Liver (tissue), 8 donors: ENCODE measurements at regions not wholly inside any gene's neighbourhood (a gene's known extent, or its start where the extent isn't known, plus 50 kb on each side); places are given as distances from the start of the nearest gene placed in this dataset.

Source experiments
- DNase-seq: peaks from one replicate; pipeline ENCODE4 v3.0.0-alpha.2; 2017; ENCODE audit warnings: low spot score
- H3K27ac ChIP-seq, 2 donors: one replicate each; pipeline ENCODE4 v1.7.0; 2013; ENCODE audit warnings: inconsistent platforms in 2 of 2, low read length in 2 of 2, control low read depth in 1 of 2, low read depth in 1 of 2, mild to moderate bottlenecking in 1 of 2
- H3K27me3 ChIP-seq, 4 donors: one replicate each; pipeline versions ENCODE4 v1.6.1 to v1.7.0; 2013; ENCODE audit warnings: low read length in 3 of 4, inconsistent platforms in 1 of 4, mild to moderate bottlenecking in 1 of 4, moderate library complexity in 1 of 4; ENCODE audit not compliant: control insufficient read depth in 4 of 4, insufficient read depth in 4 of 4
- H3K36me3 ChIP-seq, 4 donors: one replicate each; pipeline versions ENCODE4 v1.6.1 to v1.7.0; 2013; ENCODE audit warnings: low read length in 3 of 4, mild to moderate bottlenecking in 3 of 4, low read depth in 1 of 4, moderate library complexity in 1 of 4; ENCODE audit not compliant: control insufficient read depth in 4 of 4, insufficient read depth in 3 of 4
- H3K4me1 ChIP-seq, 4 donors: one replicate each; pipeline versions ENCODE4 v1.6.1 to v1.7.0; 2013; ENCODE audit warnings: low read length in 3 of 4, mild to moderate bottlenecking in 3 of 4, moderate library complexity in 1 of 4; ENCODE audit not compliant: control insufficient read depth in 4 of 4, insufficient read depth in 4 of 4
- H3K4me3 ChIP-seq, 3 donors: one replicate each; pipeline versions ENCODE4 v1.6.1 to v1.7.0; 2013; ENCODE audit warnings: low read length in 3 of 3, control low read depth in 1 of 3, low read depth in 1 of 3, mild to moderate bottlenecking in 1 of 3
- H3K9ac ChIP-seq, 2 donors: one replicate each; pipeline ENCODE4 v1.7.0; 2013; ENCODE audit warnings: low read length in 2 of 2, mild to moderate bottlenecking in 2 of 2, moderate library complexity in 2 of 2, control low read depth in 1 of 2, low read depth in 1 of 2
- H3K9me3 ChIP-seq, 4 donors: one replicate each; pipeline versions ENCODE4 v1.6.1 to v1.7.0; 2013; ENCODE audit warnings: low read length in 3 of 4; ENCODE audit not compliant: control insufficient read depth in 4 of 4
- ATF3 ChIP-seq: IDR thresholded peaks from 2 replicates; pipeline ENCODE4 v1.6.1; 2016; ENCODE audit warnings: antibody characterized with exemption
- CTCF ChIP-seq: fragments of 150-350 bp; IDR thresholded peaks from 2 replicates; pipeline ENCODE4 v1.5.1; 2017; ENCODE audit warnings: improper control_type of control experiment, low read depth, low read length; ENCODE audit not compliant: missing input control
- EGR1 ChIP-seq, 2 donors: IDR thresholded peaks; 2 replicates each; pipeline ENCODE4 v1.6.1; 2016 to 2018; ENCODE audit warnings: antibody characterized with exemption in 2 of 2, low read depth in 2 of 2
- FOXA1 ChIP-seq: IDR thresholded peaks from 2 replicates; pipeline ENCODE4 v1.6.1; 2016; ENCODE audit warnings: antibody characterized with exemption
- FOXA2 ChIP-seq: IDR thresholded peaks from 2 replicates; pipeline ENCODE4 v1.6.1; 2016; ENCODE audit warnings: antibody characterized with exemption
- GABPA ChIP-seq, 2 donors: IDR thresholded peaks in 1 of 2; conservative IDR thresholded peaks in 1 of 2; 2 replicates each; pipeline ENCODE4 v1.6.1; 2016; ENCODE audit warnings: antibody characterized with exemption in 2 of 2, mild to moderate bottlenecking in 1 of 2, moderate library complexity in 1 of 2
- HNF4A ChIP-seq, 2 donors: conservative IDR thresholded peaks; 2 replicates each; pipeline ENCODE4 v1.6.1; 2016; ENCODE audit warnings: antibody characterized with exemption in 2 of 2, mild to moderate bottlenecking in 2 of 2
- HNF4G ChIP-seq: IDR thresholded peaks from 2 replicates; pipeline ENCODE4 v1.6.1; 2016; ENCODE audit warnings: antibody characterized with exemption
- JUND ChIP-seq, 2 donors: IDR thresholded peaks; 2 replicates each; pipeline ENCODE4 v1.6.1; 2016; ENCODE audit warnings: antibody characterized with exemption in 2 of 2
- MAX ChIP-seq: IDR thresholded peaks from 2 replicates; pipeline ENCODE4 v1.6.1; 2016; ENCODE audit warnings: antibody characterized with exemption
- NR2F2 ChIP-seq: IDR thresholded peaks from 2 replicates; pipeline ENCODE4 v1.6.1; 2016; ENCODE audit warnings: antibody characterized with exemption
- REST ChIP-seq: IDR thresholded peaks from 2 replicates; pipeline ENCODE4 v1.6.1; 2016; ENCODE audit warnings: antibody characterized with exemption, mild to moderate bottlenecking
- RXRA ChIP-seq, 2 donors: IDR thresholded peaks; 2 replicates each; pipeline ENCODE4 v1.6.1; 2017 to 2018; ENCODE audit warnings: antibody characterized with exemption in 2 of 2, mild to moderate bottlenecking in 1 of 2
- SP1 ChIP-seq: IDR thresholded peaks from 2 replicates; pipeline ENCODE4 v1.6.1; 2018; ENCODE audit warnings: antibody characterized with exemption, mild to moderate bottlenecking
- TAF1 ChIP-seq: conservative IDR thresholded peaks from 2 replicates; pipeline ENCODE4 v1.6.1; 2016; ENCODE audit warnings: antibody characterized with exemption, mild to moderate bottlenecking
- WGBS: extraction: QIAGEN DNeasy Blood & Tissue Kit; methylation state at CpG from one replicate; pipeline ENCODE4 v1.1.7; 2013; 5-methylcytosine and 5-hydroxymethylcytosine counted together
- donor health status: healthy.
- donor health status: healthy.
- donor health status: healthy.
- donor health status: healthy.
- donor health status: healthy.

- no peak for TF ChIP-seq REST
- TF ChIP-seq SP1 = no peak
Observed at GRCh38 chr1:208977012-208977411, 606.5 kb upstream of the CAMK1G start (continued).

GRCh38 chr1:208977638-208978256 is 605.8 kb upstream of the CAMK1G start:
- Histone ChIP-seq H3K27me3 (no peaks in the 10 kb centered on the region), H3K9me3 (peaks cover 0 to 5% (median 2%) of the 10 kb centered on the region in 4 donors), H3K4me3 (no peak overlapping the region), H3K9ac (no peak overlapping the region), H3K4me1 (no peaks in the 10 kb centered on the region), H3K27ac (no peak overlapping the region), H3K36me3 (no peaks in the 10 kb centered on the region)
- WGBS = 93% methylated on average over 3 of the region's 3 CpGs
- TF ChIP-seq ATF3 (no peak), EGR1 (IDR thresholded peaks at IDR 0.05; ENCODE audit: low read depth in 2 of 2) (no peak), HNF4G (no peak), HNF4A (conservative IDR thresholded peaks at IDR 0.05) (no peak), CTCF (no peak), MAX (no peak), NR2F2 (no peak), REST (no peak), TAF1 (no peak), RXRA (IDR thresholded peaks at IDR 0.05) (no peak), GABPA (IDR thresholded peaks at IDR 0.05 in 1 of 2, conservative IDR thresholded peaks at IDR 0.05 in 1 of 2) (no peak), FOXA2 (no peak), SP1 (no peak), JUND (IDR thresholded peaks at IDR 0.05) (no peak), FOXA1 (no peak)
- no peak for DNase-seq
